SK-N-MC (cell line): ENCODE measurements at regions not wholly inside any gene's neighbourhood (a gene's known extent, or its start where the extent isn't known, plus 50 kb on each side); places are given as distances from the start of the nearest gene placed in this dataset.
"Not testable (repeated sequence)": the region's sequence is repeated elsewhere in the genome, so short reads cannot be mapped to it uniquely, and the experiment has no call there.

Experiments used
- DNase-seq: peaks from one replicate; pipeline ENCODE4 v3.0.0-alpha.2; 2011; ENCODE audit warnings: low read depth, low spot score
- H3K27ac ChIP-seq: fragments of 200-600 bp; sonication (generic); 2 replicates; pipeline ENCODE4 v1.5.1; 2016; ENCODE audit warnings: mixed run types
- H3K36me3 ChIP-seq: fragments of 200-600 bp; sonication (generic); 2 replicates; pipeline ENCODE4 v1.6.1; 2017; ENCODE audit warnings: antibody characterized with exemption, low read length, mixed read lengths; ENCODE audit not compliant: insufficient read depth
- H3K4me3 ChIP-seq: fragments of 200-600 bp; sonication (generic); 2 replicates; pipeline ENCODE4 v1.5.1; 2016
- H3K9ac ChIP-seq: fragments of 200-600 bp; sonication (generic); 2 replicates; pipeline ENCODE4 v1.8.0; 2017; ENCODE audit warnings: mixed run types, mixed read lengths; ENCODE audit not compliant: insufficient read length
- H3K9me3 ChIP-seq: fragments of 200-600 bp; sonication (generic); 2 replicates; pipeline ENCODE4 v1.6.1; 2017; ENCODE audit warnings: low read depth, mild to moderate bottlenecking, antibody characterized with exemption, low read length, moderate library complexity, mixed read lengths
- EZH2 ChIP-seq: fragments of 200-600 bp; sonication (generic); IDR thresholded peaks from one replicate; pipeline ENCODE4 v1.6.1; 2017; ENCODE audit warnings: antibody characterized with exemption
- FOXP2 ChIP-seq: optimal IDR thresholded peaks from 2 replicates; pipeline ENCODE3; 2011; ENCODE audit warnings: mild to moderate bottlenecking, moderate library complexity; ENCODE audit not compliant: insufficient read depth; ENCODE audit errors: extremely low read length, control extremely low read depth
- POLR2AphosphoS5 ChIP-seq: IDR thresholded peaks from 2 replicates; pipeline ENCODE4 v1.6.1; 2012; ENCODE audit warnings: mild to moderate bottlenecking, low read depth, low read length, borderline replicate concordance

GRCh38 chr4:69408451-69408850 lies 87.3 kb downstream of the UGT2B4 start:
- no peak overlapping the region for H3K4me3 ChIP-seq
- no peak overlapping the region for H3K27ac ChIP-seq
- H3K9me3 ChIP-seq, result no peaks in the 10 kb centered on the region
- no peak for TF ChIP-seq EZH2
- TF ChIP-seq POLR2AphosphoS5, result no peak
- TF ChIP-seq FOXP2, result no peak
- DNase-seq, result no peak
- H3K9ac ChIP-seq, result no peak overlapping the region
- H3K36me3 ChIP-seq, result no peaks in the 10 kb centered on the region

- not testable (repeated sequence) for H3K36me3 ChIP-seq, H3K27ac ChIP-seq, H3K9ac ChIP-seq, H3K4me3 ChIP-seq, DNase-seq, H3K9me3 ChIP-seq
Observed at GRCh38 chr4:69411981-69412380, 83.7 kb downstream of the UGT2B4 start.

- not testable (repeated sequence) for H3K9ac ChIP-seq, H3K27ac ChIP-seq, H3K36me3 ChIP-seq, H3K4me3 ChIP-seq, H3K9me3 ChIP-seq, DNase-seq
Observed at GRCh38 chr4:69424722-69425121, 71.0 kb downstream of the UGT2B4 start.
